HepG2 (cell line): ENCODE measurements at regions not wholly inside any gene's neighbourhood (a gene's known extent, or its start where the extent isn't known, plus 50 kb on each side); places are given as distances from the start of the nearest gene placed in this dataset.

Experiments
- ATAC-seq: fragments of 200-7000 bp; cut with Tn5 transposase; 3 replicates; pipeline ENCODE4 v1.9.1; 2020; ENCODE audit warnings: mild to moderate bottlenecking, moderate library complexity
- BruUV-seq: library from RNA; stranded (reverse); fragments of 400-500 nt; replicated peaks from 2 replicates; lab custom pipeline; 2021; lab: Mats Ljungman, UMichigan
- CTCF ChIA-PET: fragments of 300-600 bp; formaldehyde crosslinking; extraction: SDS; loops from one replicate; lab custom pipeline; 2021; ENCODE audit warnings: low total read pairs, inconsistent platforms, low intra/inter-chr PET ratio; lab: Yijun Ruan, JAX
- POLR2A ChIA-PET: fragments of 350-600 bp; sonication (Branson Sonifier 250); formaldehyde crosslinking; loops from one replicate; lab custom pipeline; 2020; ENCODE audit warnings: antibody characterized with exemption, inconsistent platforms; lab: Yijun Ruan, JAX
- DNase-seq: peaks from one replicate; pipeline ENCODE4 v3.0.0-alpha.2; 2015; ENCODE audit warnings: low spot score
- FAIRE-seq: peaks from 3 replicates; lab custom pipeline; 2011; peaks lifted over from hg19 to GRCh38; lab: Jason Lieb, UNC
- H2AFZ ChIP-seq: one replicate; pipeline ENCODE4 v1.6.1; 2011; ENCODE audit warnings: low read length, inconsistent platforms
- H3K27ac ChIP-seq: fragments of 300-600 bp; 3 replicates; pipeline ENCODE4 v1.8.0; 2011; ENCODE audit warnings: mixed run types, mild to moderate bottlenecking, mixed read lengths, low read length, inconsistent platforms; ENCODE audit not compliant: insufficient read depth; ENCODE audit errors: extremely low read length
- H3K27me3 ChIP-seq, 2 experiments: fragments of 200-600 bp in 1 of 2; 2 replicates in 1 of 2; 3 replicates in 1 of 2; pipeline versions ENCODE4 v1.6.0 to v1.8.0; 2011; ENCODE audit warnings: low read length in 2 of 2, mild to moderate bottlenecking in 2 of 2, moderate library complexity in 2 of 2, inconsistent platforms in 1 of 2; ENCODE audit not compliant: insufficient read depth in 2 of 2, control insufficient read depth in 1 of 2
- H3K36me3 ChIP-seq, 2 experiments: fragments of 200-600 bp in 1 of 2; replicated peaks in 1 of 2; 2 replicates in 1 of 2; 3 replicates in 1 of 2; pipeline versions ENCODE4 v1.5.1 to v1.8.0; 2011; ENCODE audit warnings: low read length in 2 of 2, inconsistent platforms in 1 of 2; ENCODE audit not compliant: insufficient read depth in 2 of 2, control insufficient read depth in 1 of 2
- H3K4me1 ChIP-seq: 2 replicates; pipeline ENCODE4 v1.5.1; 2012; ENCODE audit warnings: low read length, inconsistent platforms; ENCODE audit not compliant: insufficient read depth
- H3K4me2 ChIP-seq: 2 replicates; pipeline ENCODE4 v1.6.0; 2011; ENCODE audit warnings: low read depth, low read length, inconsistent platforms
- H3K4me3 ChIP-seq, 3 experiments: fragments of 200-600 bp in 1 of 3; sonication (generic), shearing (Covaris generic) in 1 of 3; replicated peaks in 1 of 3; 2 replicates each; pipeline ENCODE4 v1.5.1; 2011 to 2016; ENCODE audit warnings: low read length in 3 of 3, inconsistent platforms in 2 of 3, low read depth in 2 of 3, mild to moderate bottlenecking in 2 of 3, control low read depth in 1 of 3, mixed read lengths in 1 of 3; ENCODE audit not compliant: insufficient read depth in 1 of 3
- H3K79me2 ChIP-seq: one replicate; pipeline ENCODE4 v1.6.1; 2011; ENCODE audit warnings: low read length, inconsistent platforms; ENCODE audit not compliant: insufficient read depth
- H3K9ac ChIP-seq: 2 replicates; pipeline ENCODE4 v1.6.0; 2011; ENCODE audit warnings: mild to moderate bottlenecking, low read depth, low read length, inconsistent platforms; ENCODE audit not compliant: insufficient read depth
- H3K9me3 ChIP-seq: 2 replicates; pipeline ENCODE4 v1.5.1; 2012; ENCODE audit warnings: mild to moderate bottlenecking, low read length
- H4K20me1 ChIP-seq: 2 replicates; pipeline ENCODE4 v1.6.0; 2011; ENCODE audit warnings: inconsistent platforms, mild to moderate bottlenecking, low read length, moderate library complexity; ENCODE audit not compliant: insufficient read depth
- ATF7 ChIP-seq, 2 experiments: fragments of 450-650 bp in 1 of 2; sonication (generic) in 1 of 2; formaldehyde crosslinking in 1 of 2; IDR thresholded peaks; 2 replicates each; pipeline versions ENCODE4 v1.4.0 to v1.6.1; 2016 to 2020; ENCODE audit warnings: antibody characterized with exemption in 1 of 2, mild to moderate bottlenecking in 1 of 2, missing genetic modification reagents in 1 of 2
- CREB1 ChIP-seq, 2 experiments: fragments of 450-650 bp in 1 of 2; IDR thresholded peaks; 2 replicates each; pipeline ENCODE4 v1.6.1; 2016 to 2017; ENCODE audit warnings: control low read depth in 1 of 2, mild to moderate bottlenecking in 1 of 2, missing compliant biosample characterization in 1 of 2, missing genetic modification characterization in 1 of 2
- DNMT1 ChIP-seq: sonication (generic); formaldehyde crosslinking; IDR thresholded peaks from 2 replicates; pipeline ENCODE4 v1.5.1; 2020; ENCODE audit warnings: mild to moderate bottlenecking, missing genetic modification reagents
- HMGA1 ChIP-seq: sonication (generic); formaldehyde crosslinking; conservative IDR thresholded peaks from 2 replicates; pipeline ENCODE4 v1.4.0; 2020; ENCODE audit warnings: missing genetic modification reagents
- RARA ChIP-seq: IDR thresholded peaks from 2 replicates; pipeline ENCODE4 v1.6.1; 2016; ENCODE audit warnings: missing genetic modification reagents, missing compliant biosample characterization
- RNF2 ChIP-seq: fragments of 450-650 bp; conservative IDR thresholded peaks from 2 replicates; pipeline ENCODE4 v1.6.1; 2016; ENCODE audit warnings: low read depth
- ZBTB7A ChIP-seq: sonication (generic); formaldehyde crosslinking; IDR thresholded peaks from 2 replicates; pipeline ENCODE4 v1.8.0; 2022; ENCODE audit warnings: mild to moderate bottlenecking, missing genetic modification reagents
- ZKSCAN8 ChIP-seq: IDR thresholded peaks from 2 replicates; pipeline ENCODE4 v1.6.1; 2016; ENCODE audit warnings: borderline replicate concordance, missing genetic modification reagents, missing compliant biosample characterization
- WGBS: methylation state at CpG from one replicate; pipeline ENCODE4 v1.1.6; 2017; ENCODE audit warnings: low lambda C conversion rate; 5-methylcytosine and 5-hydroxymethylcytosine counted together
- in situ Hi-C: cut with HindIII; loops from 2 replicates; pipeline ENCODE4 v1.10.0; 2017; ENCODE audit warnings: low pct_unique_long_range_greater_than_20kb; ENCODE audit not compliant: extremely low pct_ligation_motif_present
- intact Hi-C: fragments of 100-400 bp; cut with micrococcal nuclease; formaldehyde crosslinking; loops from one replicate; pipeline ENCODE4 v1.10.0; 2022; ENCODE audit not compliant: unreplicated experiment
- TF ChIP-seq, protein P1 (sequence below): sonication (generic); formaldehyde crosslinking; IDR thresholded peaks from 2 replicates; pipeline ENCODE4 v1.5.0; 2020; ENCODE audit warnings: missing genetic modification reagents, mild to moderate bottlenecking, borderline replicate concordance
- TF ChIP-seq, protein P2 (sequence below): sonication (generic); formaldehyde crosslinking; IDR thresholded peaks from 2 replicates; pipeline ENCODE4 v1.9.0; 2022; ENCODE audit warnings: low read depth, missing genetic modification reagents
- TF ChIP-seq, protein P3 (sequence below): sonication (generic); formaldehyde crosslinking; IDR thresholded peaks from 2 replicates; pipeline ENCODE4 v1.4.0; 2020; ENCODE audit warnings: low read depth, missing genetic modification reagents

DNA sequence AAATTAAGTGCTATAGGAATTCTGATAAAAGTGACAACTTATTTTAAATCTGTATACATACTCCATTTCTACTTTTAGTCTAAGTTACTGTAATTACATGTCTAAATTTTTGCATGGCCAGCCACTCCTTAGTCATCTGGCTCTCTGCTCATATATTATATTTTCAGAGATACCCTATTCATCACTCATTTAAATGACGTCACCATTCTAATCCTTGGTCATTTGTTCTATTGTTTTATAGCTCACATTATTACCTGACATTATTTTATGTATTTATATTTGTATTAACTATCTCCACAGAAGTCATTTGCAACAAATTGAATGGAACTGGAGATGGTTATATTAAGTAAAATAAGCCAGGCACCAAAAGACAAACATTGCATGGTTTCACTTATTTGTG lies 179.6 kb upstream of the CXorf51A start:
- 0% methylated on average over 1 of the region's 1 CpG for WGBS
- Histone ChIP-seq H3K27ac (no peak overlapping the region), H3K4me1 (no peaks in the 10 kb centered on the region), H3K9me3 (peaks cover 24% of the 10 kb centered on the region; the same call in 1 of the 2 replicates), H3K4me3 (no peak overlapping the region), H3K9ac (no peak overlapping the region), H2AFZ (no peak overlapping the region), H3K27me3 (no peaks in the 10 kb centered on the region), H3K36me3 (no peaks in the 10 kb centered on the region), H3K79me2 (no peaks in the 10 kb centered on the region), H4K20me1 (no peaks in the 10 kb centered on the region), H3K4me2 (no peak overlapping the region)
- in situ Hi-C loops: no loop called here
- intact Hi-C loops: no loop called here
- ATAC-seq: no peak
- no peak for DNase-seq
- TF ChIP-seq ZBTB7A (no peak), ATF7 (IDR thresholded peaks at IDR 0.05) (peak; percentile 95), ATF7 (CRISPR knock-in tag; IDR thresholded peaks at IDR 0.05) (no peak), CREB1 (IDR thresholded peaks at IDR 0.05) (peak; percentile 85), CREB1 (CRISPR knock-in tag; IDR thresholded peaks at IDR 0.05) (no peak)
- TF ChIP-seq, protein P1, sequence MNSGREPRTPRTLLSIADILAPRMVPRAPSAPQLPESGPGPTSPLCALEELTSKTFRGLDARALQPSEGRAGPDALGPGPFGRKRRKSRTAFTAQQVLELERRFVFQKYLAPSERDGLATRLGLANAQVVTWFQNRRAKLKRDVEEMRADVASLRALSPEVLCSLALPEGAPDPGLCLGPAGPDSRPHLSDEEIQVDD (CRISPR knock-in tag): no peak
- BruUV-seq: no TSS peak
- no peak for FAIRE-seq
- CTCF ChIA-PET: no interaction called here
- POLR2A ChIA-PET: no interaction called here

DNA sequence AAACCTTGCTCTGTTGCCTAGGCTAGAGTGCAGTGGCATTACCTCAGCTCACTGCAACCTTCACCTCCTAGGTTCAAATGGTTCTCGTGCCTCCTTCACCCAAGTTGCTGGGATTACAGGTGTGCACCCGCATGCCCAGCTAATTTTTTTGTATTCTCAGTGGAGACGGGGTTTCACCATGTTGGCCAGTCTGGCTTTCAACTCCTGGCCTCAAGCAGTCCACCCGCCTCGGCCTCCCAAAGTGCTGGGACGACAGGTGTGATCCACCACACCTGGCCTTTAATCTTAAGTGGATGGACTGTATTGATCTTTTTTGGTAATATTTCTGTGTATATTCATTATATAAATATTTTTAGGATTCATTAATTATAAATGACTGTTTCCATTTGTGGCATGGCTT lies 158.7 kb upstream of the CXorf51A start:
- no TSS peak for BruUV-seq
- intact Hi-C loops (no loop called here), in situ Hi-C loops (no loop called here)
- 3% methylated on average over 6 of the region's 6 CpGs for WGBS
- FAIRE-seq: no peak
- Histone ChIP-seq H3K4me1 (no peaks in the 10 kb centered on the region), H3K27ac (no peak overlapping the region), H3K36me3 (no peaks in the 10 kb centered on the region), H4K20me1 (no peaks in the 10 kb centered on the region), H3K27me3 (no peaks in the 10 kb centered on the region), H3K4me2 (no peak overlapping the region), H3K9ac (no peak overlapping the region), H2AFZ (no peak overlapping the region), H3K79me2 (no peaks in the 10 kb centered on the region), H3K9me3 (peaks cover 28% of the 10 kb centered on the region), H3K4me3 (no peak overlapping the region)
- TF ChIP-seq RNF2 (no peak), HMGA1 (no peak), ZKSCAN8 (CRISPR knock-in tag) (no peak), RARA (CRISPR knock-in tag) (no peak), DNMT1 (CRISPR knock-in tag) (no peak)
- TF ChIP-seq, protein P2, sequence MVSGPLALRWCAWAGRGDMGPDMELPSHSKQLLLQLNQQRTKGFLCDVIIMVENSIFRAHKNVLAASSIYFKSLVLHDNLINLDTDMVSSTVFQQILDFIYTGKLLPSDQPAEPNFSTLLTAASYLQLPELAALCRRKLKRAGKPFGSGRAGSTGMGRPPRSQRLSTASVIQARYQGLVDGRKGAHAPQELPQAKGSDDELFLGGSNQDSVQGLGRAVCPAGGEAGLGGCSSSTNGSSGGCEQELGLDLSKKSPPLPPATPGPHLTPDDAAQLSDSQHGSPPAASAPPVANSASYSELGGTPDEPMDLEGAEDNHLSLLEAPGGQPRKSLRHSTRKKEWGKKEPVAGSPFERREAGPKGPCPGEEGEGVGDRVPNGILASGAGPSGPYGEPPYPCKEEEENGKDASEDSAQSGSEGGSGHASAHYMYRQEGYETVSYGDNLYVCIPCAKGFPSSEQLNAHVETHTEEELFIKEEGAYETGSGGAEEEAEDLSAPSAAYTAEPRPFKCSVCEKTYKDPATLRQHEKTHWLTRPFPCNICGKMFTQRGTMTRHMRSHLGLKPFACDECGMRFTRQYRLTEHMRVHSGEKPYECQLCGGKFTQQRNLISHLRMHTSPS (CRISPR knock-in tag): no peak
- TF ChIP-seq, protein P3, sequence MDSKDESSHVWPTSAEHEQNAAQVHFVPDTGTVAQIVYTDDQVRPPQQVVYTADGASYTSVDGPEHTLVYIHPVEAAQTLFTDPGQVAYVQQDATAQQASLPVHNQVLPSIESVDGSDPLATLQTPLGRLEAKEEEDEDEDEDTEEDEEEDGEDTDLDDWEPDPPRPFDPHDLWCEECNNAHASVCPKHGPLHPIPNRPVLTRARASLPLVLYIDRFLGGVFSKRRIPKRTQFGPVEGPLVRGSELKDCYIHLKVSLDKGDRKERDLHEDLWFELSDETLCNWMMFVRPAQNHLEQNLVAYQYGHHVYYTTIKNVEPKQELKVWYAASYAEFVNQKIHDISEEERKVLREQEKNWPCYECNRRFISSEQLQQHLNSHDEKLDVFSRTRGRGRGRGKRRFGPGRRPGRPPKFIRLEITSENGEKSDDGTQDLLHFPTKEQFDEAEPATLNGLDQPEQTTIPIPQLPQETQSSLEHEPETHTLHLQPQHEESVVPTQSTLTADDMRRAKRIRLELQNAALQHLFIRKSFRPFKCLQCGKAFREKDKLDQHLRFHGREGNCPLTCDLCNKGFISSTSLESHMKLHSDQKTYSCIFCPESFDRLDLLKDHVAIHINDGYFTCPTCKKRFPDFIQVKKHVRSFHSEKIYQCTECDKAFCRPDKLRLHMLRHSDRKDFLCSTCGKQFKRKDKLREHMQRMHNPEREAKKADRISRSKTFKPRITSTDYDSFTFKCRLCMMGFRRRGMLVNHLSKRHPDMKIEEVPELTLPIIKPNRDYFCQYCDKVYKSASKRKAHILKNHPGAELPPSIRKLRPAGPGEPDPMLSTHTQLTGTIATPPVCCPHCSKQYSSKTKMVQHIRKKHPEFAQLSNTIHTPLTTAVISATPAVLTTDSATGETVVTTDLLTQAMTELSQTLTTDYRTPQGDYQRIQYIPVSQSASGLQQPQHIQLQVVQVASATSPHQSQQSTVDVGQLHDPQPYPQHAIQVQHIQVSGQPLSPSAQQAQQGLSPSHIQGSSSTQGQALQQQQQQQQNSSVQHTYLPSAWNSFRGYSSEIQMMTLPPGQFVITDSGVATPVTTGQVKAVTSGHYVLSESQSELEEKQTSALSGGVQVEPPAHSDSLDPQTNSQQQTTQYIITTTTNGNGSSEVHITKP (CRISPR knock-in tag): no peak
- ChIA-PET CTCF (no interaction called here), POLR2A (no interaction called here)
- no peak for ATAC-seq
- DNase-seq: no peak
